Posterior cingulate gyrus (tissue), 11 donors: ENCODE measurements at regions not wholly inside any gene's neighbourhood (a gene's known extent, or its start where the extent isn't known, plus 50 kb on each side); places are given as distances from the start of the nearest gene placed in this dataset.

Source experiments
- DNase-seq, 10 donors: peaks; one replicate each; pipeline versions ENCODE4 v3.0.0 to v3.0.0-alpha.2; 2020 to 2021; ENCODE audit warnings: mixed read lengths in 3 of 10
- intact Hi-C: fragments of 100-400 bp; cut with DNase I; formaldehyde crosslinking; loops from one replicate; pipeline ENCODE4 v1.15.1; 2023

DNA sequence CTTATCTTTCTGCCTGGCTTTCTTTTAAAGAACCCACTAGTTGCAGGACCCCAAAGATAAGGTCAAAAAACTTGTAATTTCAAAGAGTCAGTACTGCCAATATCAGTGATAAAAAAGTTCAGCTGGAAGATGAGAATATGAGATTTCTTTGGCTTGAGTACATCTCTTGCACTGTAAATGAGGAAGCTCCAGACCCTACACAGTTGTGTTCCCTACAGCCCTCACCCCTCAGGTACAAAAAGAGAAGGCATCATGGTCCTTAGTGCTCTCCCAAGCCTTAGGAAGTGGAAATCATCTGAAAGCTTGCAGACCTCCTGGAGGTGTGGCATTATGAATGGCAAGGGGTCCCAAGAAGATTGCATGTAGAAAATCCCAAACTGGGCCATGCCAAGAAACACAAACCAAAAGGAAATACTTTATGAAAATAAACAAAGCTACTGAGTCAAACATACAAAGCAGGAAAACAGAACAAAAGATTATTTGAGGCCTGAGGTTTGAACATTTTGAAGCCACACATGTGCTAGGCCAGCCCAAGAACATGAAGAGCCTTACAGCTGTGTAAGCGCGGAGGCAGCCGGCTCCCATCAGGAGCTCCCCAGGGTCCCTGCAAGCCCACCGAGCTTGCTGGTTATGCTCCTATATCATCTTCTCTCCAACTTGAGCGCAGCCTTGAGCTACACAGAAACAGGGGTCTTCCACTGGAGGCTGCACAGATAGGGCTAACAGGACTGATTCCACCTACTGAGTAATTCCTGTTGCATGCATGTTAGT lies 217.0 kb downstream of the OSR1 start:
- intact Hi-C loops, result no loop called here
- peak in 1 of 10 donors; percentile 64 for DNase-seq

- intact Hi-C loops, result no loop called here
Measured at GRCh38 chr2:19140463-19141208, 217.8 kb downstream of the OSR1 start.

DNA sequence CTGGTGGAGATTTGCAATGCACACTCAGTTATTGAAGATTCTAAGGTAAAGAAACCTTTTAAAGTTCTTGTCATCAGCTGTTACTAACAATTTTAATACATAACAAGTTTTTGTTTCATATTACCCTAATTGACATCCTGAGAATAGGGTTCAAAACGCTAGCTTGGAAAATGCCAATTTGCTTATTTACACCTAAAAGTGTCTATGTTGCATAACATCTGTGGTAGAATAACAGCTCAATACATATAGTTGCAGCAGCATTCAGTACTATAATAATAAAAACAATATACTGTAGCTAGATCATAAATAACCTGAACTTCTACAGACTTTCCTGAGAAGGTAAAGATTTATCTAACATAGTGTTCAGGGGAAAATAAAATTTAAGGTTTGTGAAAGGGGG lies 219.0 kb downstream of the OSR1 start:
- intact Hi-C loops, result no loop called here
- no peak for DNase-seq

More at GRCh38 chr2:19140463-19141208, 217.8 kb downstream of the OSR1 start:
- no peak for DNase-seq

DNA sequence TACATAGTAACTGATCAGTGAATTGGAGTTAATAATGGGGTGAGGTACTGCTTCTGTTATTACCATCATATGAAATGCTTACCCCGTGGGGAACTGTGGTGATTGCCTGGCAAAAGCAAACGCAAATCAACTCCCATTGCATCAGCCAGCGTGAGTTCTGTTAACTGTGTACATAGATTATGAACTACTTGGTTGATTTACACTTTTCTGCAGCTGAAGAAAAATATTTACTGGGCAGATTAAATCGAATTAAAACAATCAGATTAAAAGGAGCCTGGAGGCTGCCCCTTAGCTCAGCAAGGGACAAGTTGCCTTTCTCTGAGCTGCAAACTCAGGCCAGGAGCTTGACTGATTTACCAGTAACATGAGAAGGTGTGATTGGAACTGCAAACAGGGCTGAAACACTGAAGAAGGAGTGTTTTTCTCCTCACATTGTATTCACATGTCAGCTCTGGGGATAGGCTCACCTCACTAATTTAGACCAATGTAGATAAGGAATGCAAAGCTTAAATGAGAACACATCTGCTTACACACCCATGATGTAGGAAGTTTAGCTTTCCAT lies 220.1 kb downstream of the OSR1 start:
- intact Hi-C loops, result no loop called here

DNA sequence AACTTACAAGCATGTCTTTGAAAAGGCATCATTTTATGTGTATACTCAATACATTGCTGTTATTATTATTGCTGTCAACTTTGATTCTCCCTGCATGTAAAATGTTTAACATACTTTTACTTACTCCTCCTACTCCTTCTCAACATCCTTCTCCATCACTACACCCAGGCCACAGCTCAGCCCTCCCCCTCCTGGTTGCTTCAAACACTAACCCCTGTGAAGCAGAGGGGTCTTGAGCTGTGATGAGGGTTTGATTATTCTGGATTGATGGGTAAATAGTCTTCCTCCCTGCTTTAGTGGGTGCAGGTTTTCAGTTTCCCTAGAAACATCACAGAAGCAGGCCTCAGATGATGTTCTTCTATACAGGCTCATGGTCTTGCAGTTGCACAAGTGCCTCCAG lies 221.0 kb downstream of the OSR1 start:
- intact Hi-C loops, result no loop called here
- no peak for DNase-seq

More for the DNA sequence above, 220.1 kb downstream of the OSR1 start:
- no peak for DNase-seq

GRCh38 chr2:19132967-19133366 lies 225.5 kb downstream of the OSR1 start:
- intact Hi-C loops, result no loop called here
- no peak for DNase-seq

- DNase-seq, result peak in 1 of 10 donors; percentile 30
- intact Hi-C loops, result no loop called here
Measured at GRCh38 chr2:19131871-19132270, 226.6 kb downstream of the OSR1 start.

GRCh38 chr2:19128148-19128547 lies 230.3 kb downstream of the OSR1 start:
- no peak for DNase-seq

DNA sequence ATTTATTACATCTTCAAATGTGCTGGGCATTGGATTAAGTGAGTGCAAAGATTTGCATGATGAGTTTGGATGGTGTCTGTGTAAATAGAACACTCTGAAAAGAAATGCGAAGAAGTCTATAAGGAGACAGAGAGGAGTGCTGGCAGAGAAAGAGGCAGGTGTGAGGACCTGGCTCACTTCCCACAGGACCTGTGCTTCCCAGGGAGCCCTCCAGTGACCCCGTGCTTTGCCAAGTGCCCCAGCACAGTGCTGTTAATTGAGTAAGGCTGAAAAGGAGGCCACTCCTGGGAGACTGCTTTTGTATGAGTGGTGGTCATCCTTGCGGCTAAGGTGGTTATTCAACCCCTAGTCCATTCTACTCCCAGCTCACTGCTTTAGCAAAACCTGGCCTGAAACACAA lies 230.8 kb downstream of the OSR1 start:
- intact Hi-C loops, result loop anchor here (10.0 kb wide), 1 partner anchor 217 kb away; no protein-coding TSS in a partner anchor
- DNase-seq, result peak in 1 of 10 donors; percentile 43

More at GRCh38 chr2:19128148-19128547, 230.3 kb downstream of the OSR1 start:
- intact Hi-C loops, result loop anchor here (10.0 kb wide), 1 partner anchor 217 kb away; no protein-coding TSS in a partner anchor

GRCh38 chr2:19125901-19126680 lies 232.3 kb downstream of the OSR1 start:
- intact Hi-C loops, result loop anchor here (10.0 kb wide), 1 partner anchor 219 kb away; no protein-coding TSS in a partner anchor
- no peak for DNase-seq

DNA sequence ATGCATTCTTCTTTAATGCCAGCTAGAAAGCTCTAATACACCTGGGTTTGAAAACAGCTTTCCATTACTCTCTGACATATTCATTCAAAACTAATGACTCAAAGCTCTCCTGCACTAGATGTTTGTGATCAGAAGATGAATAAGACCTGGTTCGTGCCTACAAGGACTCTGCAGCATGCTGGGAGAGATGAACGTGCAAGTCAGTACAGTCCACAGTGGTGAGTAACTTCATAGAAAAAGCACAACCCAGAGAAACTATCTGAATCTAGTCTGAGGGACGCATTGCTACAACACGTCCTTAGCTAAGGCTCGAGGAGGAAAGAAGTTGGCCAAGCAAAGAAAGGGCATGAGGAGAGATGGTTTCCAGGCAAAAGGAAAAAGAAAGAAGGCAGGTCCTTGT lies 234.3 kb downstream of the OSR1 start:
- no peak for DNase-seq
- intact Hi-C loops, result loop anchor here (10.0 kb wide), 1 partner anchor 221 kb away; no protein-coding TSS in a partner anchor

DNA sequence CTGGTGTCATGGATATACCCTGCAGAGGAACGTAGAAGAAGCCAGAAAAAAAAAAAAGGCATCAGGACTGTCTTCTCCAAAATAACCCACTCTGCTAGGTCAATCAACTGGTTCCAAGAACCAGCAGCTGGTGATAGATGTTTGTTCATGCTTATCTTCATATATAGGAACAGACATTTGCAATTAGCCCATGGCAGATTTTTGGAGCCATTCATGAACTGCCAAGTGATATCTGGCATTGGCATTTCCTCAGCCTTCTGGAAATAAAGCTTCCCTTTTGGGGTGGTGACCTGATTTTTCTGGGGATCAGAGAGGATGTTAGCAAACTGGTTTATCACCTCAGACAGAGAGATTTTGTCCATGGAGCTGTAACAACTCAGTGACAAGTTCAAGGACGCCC lies 234.9 kb downstream of the OSR1 start:
- no peak for DNase-seq
- intact Hi-C loops, result loop anchor here (10.0 kb wide), 1 partner anchor 221 kb away; no protein-coding TSS in a partner anchor

GRCh38 chr2:19122220-19122619 lies 236.2 kb downstream of the OSR1 start:
- intact Hi-C loops, result loop anchor here (10.0 kb wide), 1 partner anchor 223 kb away; no protein-coding TSS in a partner anchor
- no peak for DNase-seq

- intact Hi-C loops, result loop anchor here (10.0 kb wide), 1 partner anchor 224 kb away; no protein-coding TSS in a partner anchor
- peak in 4 of 10 donors; percentile 8 to 76 (median 36) for DNase-seq
Measured at GRCh38 chr2:19120941-19121750, 237.3 kb downstream of the OSR1 start.

DNA sequence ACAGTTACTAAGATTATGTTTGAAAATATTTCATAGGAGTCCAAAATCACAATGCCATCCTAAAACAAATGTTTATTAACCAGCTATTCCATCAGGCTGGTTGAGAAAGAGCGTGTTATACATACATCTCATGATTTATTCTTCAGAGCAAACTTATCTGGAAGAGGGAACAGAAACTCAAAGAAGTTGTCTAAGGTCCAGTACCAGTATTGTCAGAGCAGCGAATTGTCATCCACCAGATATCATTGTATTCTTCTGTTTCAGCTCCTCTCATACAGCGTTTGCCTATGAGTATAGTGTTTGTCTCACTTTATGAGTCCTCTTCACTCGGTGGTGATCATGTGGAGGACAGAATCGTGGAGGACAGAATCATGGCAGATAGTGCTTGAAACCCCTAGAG lies 238.2 kb downstream of the OSR1 start:
- DNase-seq, result no peak
- intact Hi-C loops, result loop anchor here (10.0 kb wide), 1 partner anchor 225 kb away; no protein-coding TSS in a partner anchor

GRCh38 chr2:19119326-19120001 lies 239.0 kb downstream of the OSR1 start:
- peak in 5 of 10 donors; percentile 11 to 82 (median 52) for DNase-seq
- intact Hi-C loops, result loop anchor here (10.0 kb wide), 1 partner anchor 225 kb away; no protein-coding TSS in a partner anchor

GRCh38 chr2:19116918-19117317 lies 241.5 kb downstream of the OSR1 start:
- intact Hi-C loops, result no loop called here
- DNase-seq, result no peak

- intact Hi-C loops, result no loop called here
- no peak for DNase-seq
Measured at GRCh38 chr2:19114754-19115231, 243.6 kb downstream of the OSR1 start.
